ENCODE measurements at regions not wholly inside any gene's neighbourhood (a gene's known extent, or its start where the extent isn't known, plus 50 kb on each side); places are given as distances from the start of the nearest gene placed in this dataset.

DNA sequence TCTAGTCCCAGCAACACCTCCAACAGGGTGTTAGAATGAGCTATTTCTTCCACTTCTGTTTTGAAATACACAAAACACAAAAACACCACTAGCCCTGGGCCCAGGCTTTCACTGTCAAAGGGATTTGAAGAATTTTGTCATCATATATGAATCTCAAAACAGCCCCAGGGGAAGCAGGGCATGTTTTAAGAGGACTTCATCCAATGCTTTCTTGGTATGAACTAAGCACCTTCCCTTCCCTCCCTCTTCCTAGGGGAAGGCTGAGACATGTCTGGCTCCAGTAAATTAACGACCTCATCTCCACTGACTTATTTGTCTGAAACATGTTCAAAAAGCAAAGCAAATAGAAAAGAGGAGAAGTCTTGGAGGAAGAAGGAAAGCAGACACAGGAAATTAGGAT, 75.7 kb upstream of the INCENP start:
- TF ChIP-seq EP300 (IDR thresholded peaks at IDR 0.05; ENCODE audit: borderline replicate concordance in 1 of 2, low read depth in 1 of 2, low read length in 1 of 2) (no peak), JUND (IDR thresholded peaks at IDR 0.05) (no peak), POLR2AphosphoS5 (IDR thresholded peaks at IDR 0.05; ENCODE audit: low read depth, low read length) (no peak), MEF2A (IDR thresholded peaks at IDR 0.05; ENCODE audit: borderline replicate concordance, low read depth) (no peak), SMC3 (IDR thresholded peaks at IDR 0.05; ENCODE audit: low read depth, low read length) (no peak), FOXJ3 (CRISPR knock-in tag; IDR thresholded peaks at IDR 0.05) (no peak), TAF1 (IDR thresholded peaks at IDR 0.05; ENCODE audit: borderline replicate concordance, low read depth, low read length) (no peak), CHD2 (IDR thresholded peaks at IDR 0.05; ENCODE audit: low read length, partially characterized antibody) (no peak), TCF12 (IDR thresholded peaks at IDR 0.05) (no peak), TEAD4 (IDR thresholded peaks at IDR 0.05; ENCODE audit: borderline replicate concordance, insufficient read depth) (no peak), RAD21 (IDR thresholded peaks at IDR 0.05; ENCODE audit: low read length) (no peak)
- TF ChIP-seq, protein P1, sequence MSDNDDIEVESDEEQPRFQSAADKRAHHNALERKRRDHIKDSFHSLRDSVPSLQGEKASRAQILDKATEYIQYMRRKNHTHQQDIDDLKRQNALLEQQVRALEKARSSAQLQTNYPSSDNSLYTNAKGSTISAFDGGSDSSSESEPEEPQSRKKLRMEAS (IDR thresholded peaks at IDR 0.05; ENCODE audit: low read depth) = no peak
- TF ChIP-seq, protein P2, sequence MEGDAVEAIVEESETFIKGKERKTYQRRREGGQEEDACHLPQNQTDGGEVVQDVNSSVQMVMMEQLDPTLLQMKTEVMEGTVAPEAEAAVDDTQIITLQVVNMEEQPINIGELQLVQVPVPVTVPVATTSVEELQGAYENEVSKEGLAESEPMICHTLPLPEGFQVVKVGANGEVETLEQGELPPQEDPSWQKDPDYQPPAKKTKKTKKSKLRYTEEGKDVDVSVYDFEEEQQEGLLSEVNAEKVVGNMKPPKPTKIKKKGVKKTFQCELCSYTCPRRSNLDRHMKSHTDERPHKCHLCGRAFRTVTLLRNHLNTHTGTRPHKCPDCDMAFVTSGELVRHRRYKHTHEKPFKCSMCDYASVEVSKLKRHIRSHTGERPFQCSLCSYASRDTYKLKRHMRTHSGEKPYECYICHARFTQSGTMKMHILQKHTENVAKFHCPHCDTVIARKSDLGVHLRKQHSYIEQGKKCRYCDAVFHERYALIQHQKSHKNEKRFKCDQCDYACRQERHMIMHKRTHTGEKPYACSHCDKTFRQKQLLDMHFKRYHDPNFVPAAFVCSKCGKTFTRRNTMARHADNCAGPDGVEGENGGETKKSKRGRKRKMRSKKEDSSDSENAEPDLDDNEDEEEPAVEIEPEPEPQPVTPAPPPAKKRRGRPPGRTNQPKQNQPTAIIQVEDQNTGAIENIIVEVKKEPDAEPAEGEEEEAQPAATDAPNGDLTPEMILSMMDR (IDR thresholded peaks at IDR 0.05) = no peak
- TF ChIP-seq, protein P3, sequence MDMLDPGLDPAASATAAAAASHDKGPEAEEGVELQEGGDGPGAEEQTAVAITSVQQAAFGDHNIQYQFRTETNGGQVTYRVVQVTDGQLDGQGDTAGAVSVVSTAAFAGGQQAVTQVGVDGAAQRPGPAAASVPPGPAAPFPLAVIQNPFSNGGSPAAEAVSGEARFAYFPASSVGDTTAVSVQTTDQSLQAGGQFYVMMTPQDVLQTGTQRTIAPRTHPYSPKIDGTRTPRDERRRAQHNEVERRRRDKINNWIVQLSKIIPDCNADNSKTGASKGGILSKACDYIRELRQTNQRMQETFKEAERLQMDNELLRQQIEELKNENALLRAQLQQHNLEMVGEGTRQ (IDR thresholded peaks at IDR 0.05; ENCODE audit: borderline replicate concordance, low read depth, low read length) = no peak

Data from SK-N-SH (cell line).